ENCODE measurements at regions not wholly inside any gene's neighbourhood (a gene's known extent, or its start where the extent isn't known, plus 50 kb on each side); places are given as distances from the start of the nearest gene placed in this dataset.

DNA sequence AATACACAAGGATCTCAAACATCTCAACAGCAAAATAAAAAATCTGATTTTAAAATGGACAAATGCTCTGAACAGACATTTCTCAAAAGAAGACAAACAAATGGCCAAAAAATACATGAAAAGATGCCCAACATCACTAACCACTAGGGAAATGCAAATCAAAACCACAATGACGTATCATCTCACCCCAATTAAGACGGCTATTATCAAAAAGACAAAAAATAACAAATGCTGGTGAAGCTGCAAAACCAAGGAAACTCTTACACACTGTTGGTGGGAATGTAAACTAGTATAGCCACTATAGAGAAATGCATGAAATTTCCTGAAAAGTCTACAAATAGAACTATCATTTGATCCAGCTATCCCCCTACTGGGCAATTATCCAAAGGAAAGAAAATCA, 145.0 kb downstream of the BTG1 start:
- DNase-seq (ENCODE audit: low spot score): no peak

DNA sequence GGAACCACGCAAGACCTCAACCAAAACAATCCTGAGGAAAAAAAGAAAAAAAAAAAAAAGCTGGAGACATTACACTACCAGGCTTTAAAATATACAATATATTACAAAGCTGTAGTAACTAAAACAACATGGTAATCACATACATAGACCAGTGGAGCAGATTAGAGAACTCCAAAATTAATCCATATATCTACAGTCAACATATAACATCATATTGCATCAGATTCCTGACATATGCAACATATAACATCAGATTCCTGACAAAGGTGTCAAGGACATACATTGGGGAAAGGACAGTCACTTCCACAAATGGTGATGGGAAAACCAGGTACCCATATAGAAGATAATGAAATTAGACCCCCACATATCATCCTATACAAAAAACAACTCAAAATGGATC, 145.8 kb downstream of the BTG1 start:
- no peak for DNase-seq (ENCODE audit: low spot score)

DNA sequence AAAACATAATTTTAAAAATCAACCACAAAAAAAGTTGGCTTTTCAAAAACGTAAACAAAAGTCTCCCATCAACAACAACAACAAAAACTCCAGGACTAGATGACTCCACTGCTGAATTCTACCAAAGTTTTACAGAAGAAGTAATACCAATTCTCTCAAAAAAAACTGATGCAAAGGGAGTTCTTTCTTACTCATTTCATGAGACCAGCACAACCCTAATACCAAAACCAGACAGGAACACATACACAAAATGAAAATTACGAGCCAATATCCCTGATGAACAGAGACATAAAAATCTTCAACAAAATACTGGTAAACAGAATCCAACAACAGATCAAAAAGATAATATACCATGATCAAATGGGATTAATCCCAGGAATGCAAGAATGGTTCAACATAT, 147.3 kb downstream of the BTG1 start:
- DNase-seq (ENCODE audit: low spot score): no peak

DNA sequence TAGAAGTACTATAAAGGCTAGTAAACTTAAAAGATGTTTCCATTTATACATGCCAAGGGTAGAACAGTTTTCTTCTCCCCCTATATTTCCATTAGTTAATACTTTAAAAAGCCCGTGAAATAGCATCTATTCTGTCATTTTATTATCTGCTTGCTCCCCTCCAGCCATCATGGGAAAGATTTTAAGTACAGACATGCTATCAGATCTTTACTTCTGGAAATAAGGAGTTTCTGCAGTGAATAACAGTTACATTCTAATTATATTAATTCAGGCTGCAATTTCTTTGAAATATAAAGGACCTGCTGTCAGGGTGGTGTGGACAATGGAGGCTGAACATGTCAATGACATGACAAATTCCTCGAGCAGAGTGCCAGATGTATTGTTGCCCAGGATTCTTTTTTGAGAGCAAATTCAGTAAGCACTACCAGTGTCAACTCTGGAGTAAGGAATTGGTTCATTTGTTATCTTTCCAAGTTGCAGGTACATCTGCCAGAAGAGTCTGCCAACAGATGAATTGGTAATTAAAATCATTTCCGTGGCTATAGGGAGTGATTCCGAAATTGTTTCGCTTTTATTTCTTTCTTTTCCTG, 151.3 kb downstream of the BTG1 start:
- no peak for DNase-seq (ENCODE audit: low spot score)

DNA sequence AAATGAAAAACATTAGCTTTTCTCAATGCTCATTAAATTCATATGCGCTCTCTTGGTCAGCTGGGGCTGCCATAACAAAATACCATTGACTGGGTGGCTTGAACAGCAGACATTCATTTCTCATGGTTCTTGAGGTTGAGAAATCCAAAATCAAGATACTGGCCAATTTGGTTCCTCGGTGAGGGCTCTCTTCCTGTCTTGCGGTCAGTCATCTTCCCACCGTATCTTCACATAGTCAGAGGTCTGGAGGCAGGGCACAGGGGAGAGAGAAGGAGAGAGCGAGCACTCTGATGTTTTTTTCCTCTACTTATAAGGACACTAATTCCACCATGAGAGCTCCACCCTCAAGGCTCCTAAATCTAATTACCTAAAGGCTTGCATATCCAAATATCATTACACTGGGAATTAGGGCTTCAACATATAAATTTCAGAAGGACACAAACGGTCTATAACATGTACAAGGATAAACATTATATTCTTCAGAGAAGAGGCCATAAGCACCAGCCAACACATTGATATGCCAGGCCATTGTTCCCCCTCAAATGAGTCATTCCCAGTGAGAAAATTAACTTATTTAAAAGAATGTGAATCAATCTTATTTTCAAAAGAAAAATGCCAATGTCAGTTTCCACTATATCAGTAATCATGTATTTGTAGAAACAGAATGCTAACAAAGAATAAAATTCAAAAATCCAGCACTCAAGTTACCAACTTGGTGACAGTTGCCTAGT, 152.2 kb downstream of the BTG1 start:
- no peak for DNase-seq (ENCODE audit: low spot score)

DNA sequence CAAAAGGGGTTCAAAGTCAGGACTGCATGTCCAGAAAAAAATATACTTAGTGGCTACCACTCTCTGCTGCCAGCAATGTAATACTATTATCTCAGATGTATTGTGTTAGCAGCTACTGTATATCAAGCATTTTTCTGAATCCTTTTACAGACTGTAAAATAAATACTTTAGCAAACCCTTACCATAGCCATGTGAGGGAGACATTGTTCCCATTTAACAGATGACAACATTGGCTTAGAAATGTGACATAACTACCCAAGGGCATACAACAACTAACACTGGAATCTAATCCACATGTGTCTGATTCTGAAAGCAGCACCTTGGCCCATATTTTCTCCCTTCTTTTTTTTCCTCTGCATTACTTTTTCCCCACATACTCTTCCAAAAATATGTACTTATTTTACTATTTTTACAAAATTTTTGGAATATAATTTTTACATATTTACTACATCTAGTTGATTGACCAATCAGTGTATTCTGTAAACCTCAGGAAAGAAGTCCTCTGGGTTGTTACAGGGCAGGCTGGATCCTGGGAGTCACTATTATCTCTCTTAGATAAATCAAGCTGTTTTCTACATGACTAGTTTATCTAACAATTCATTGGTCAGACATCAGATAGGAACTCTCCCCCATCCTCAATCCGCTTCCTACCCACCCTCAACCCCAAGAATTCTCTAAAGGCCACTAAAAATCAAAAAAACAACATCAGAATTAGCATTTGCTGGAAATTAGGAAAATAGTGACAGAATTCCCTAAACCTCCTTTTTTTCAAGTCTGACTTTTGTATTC, 154.1 kb downstream of the BTG1 start:
- no peak for DNase-seq (ENCODE audit: low spot score)

DNA sequence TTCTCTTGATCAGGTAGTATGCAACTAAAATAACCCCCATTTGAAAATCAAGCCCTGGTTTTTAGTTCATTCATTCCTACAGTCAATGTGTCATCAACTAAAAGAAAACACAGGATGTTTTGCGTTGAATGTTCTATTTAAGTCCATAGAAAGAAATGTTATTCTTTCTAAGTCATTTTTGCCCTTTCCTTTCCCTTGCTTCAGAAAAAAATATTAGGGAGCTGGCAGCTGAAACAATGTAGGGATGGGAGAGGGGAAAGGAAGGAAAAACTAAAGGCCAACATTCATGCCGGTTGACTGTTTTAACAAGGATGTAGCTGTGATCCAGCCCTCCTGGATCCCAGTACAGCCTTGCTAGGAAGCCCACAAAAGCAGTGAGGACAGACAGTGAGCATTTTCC, 155.1 kb downstream of the BTG1 start:
- no peak for DNase-seq (ENCODE audit: low spot score)

DNA sequence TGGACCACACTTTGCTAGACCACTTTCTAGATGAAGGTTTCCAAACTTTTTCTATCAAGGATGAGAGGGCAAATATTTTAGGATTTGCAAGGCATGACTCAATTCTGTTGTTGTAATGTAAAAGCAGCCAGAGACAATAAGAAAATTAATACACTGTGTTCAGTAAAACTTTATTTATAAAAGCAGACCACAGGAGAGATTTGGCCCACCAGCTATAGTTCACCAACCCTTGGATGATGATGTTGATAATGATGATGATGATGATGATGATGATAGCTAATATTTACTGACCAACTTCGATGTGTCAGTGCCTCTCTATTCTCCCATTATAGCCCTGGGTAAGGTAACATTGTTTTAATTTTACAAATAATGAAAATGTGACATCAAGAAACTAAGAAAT, 156.5 kb downstream of the BTG1 start:
- no peak for DNase-seq (ENCODE audit: low spot score)

DNA sequence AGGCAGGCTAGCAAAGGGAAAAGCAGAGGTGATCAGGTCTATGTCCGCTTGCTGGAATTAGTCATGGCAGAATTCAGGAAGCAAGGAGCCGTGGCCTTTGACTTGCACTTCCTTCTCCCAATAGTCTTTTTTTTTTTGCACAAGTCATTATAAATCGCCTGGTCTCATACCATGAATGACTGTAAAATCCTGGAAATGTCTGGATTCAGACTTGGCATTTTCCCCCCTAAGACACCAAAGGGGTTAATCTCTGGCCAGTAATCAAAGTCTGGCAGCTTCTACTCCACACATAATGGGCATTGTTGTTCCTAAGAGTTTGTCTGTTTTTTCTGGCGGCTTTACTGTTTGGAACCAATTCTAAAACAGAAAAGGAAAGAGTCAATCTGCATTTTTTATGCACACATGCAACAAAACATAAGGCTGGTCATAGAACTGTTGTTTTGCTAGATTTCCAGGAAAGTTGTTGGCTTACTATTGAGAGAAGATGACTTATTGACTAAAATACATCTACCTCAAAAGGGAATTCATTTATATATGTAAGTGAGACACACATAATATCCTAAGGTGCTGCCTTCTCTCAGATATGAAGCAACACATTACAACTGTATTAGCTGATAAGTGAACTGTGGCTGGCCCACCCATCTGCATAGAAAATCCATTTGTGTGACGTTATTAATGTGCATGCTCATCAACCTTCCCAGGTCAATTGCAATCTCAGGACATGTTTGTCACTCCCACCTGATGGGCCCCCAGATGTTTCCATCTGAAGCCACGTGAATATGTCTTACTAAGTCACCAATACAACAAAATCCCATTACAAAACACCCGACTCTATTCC, 157.3 kb downstream of the BTG1 start:
- peak; percentile 25 for DNase-seq (ENCODE audit: low spot score)

DNA sequence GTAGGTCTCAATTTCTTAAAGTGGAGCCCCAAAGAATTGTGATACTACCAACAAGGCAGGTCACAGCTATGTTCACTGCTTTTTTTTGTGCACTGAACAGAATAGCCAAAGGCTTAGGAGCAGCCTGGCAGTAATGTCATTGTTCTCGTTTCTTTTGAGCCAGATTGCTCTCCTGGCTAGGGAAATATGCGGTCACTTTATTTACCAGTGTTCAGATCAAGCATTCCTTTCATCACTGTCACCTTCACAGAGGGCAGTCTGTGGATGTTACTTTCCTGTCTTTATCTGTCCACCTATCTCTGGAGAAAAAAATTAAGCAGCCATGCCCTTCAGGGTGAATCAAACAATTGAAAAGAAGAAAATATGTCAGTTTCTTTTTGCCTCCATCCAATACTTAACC, 159.6 kb downstream of the BTG1 start:
- DNase-seq (ENCODE audit: low spot score): peak; percentile 71

DNA sequence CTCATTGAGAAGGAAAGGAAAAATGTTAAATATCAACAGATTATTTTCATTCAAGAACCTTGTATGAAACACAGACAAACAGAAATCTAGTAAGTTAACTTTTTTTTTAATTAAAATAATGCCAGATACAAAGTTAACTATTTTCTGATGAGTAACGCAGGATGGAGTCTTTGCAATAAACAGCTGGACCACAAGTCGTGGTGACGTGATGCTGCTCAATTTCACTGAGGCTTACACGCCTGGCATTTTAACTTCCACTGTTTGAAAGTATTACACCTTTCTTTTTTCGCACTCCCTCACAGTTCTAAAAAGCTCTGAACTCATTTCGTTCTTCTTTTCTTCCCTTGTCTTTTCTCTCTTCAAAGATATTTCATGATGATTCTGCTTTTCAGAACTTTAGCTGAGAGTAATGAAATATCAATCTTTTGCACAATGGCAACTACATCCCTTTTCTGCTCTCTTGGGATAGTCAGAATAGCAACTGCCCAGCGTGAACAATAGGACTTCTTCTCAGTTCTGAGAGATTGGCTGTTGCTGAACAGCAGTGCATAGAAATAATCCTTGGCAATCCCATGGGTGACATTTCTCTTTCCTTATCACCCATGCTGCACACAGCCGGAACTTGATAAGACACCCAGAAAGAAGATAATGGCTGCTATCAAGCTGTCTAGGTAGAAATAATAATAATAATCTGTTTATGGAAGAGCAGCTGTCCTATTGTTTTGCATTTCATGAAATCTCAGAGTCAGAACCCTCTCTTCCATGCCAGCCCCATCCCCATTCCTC, 160.5 kb downstream of the BTG1 start:
- no peak for DNase-seq (ENCODE audit: low spot score)

DNA sequence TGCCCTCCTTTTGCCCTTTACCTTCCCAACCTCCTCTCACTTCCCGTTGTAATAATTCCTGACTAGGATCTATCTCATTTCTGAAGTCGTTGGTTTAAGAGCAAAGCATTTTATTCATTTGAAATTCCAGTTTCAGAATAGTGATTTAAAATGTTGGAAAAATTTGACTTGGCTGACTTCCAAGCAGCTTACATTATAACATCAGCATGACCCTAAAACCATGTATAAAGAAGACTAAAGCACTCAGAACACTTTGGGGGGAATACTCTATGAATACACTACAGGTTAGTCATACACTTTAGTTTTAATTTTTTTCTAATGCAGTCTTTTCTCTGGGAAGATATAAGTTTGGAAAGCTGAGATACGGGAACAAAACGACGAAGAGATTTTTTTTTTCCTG, 161.1 kb downstream of the BTG1 start:
- peak; percentile 5 for DNase-seq (ENCODE audit: low spot score)

DNA sequence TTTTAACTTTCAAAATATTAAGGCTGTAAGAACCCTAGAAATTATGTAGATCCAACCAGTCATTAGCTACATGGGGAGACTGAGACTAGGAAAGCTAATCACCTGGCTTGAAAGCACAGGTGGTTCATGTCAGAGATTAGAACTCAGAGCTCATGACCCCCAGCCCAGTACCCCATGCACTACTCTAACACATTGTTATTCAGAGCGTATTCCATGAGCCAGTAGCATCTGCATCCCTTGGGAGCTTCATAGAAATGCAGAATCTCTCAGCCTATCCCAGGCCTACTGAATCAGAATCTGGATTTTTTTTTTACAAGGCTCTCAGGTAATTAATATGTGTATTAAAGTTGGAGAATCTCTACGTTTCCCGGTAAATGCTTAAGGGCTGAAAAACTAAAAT, 161.7 kb downstream of the BTG1 start:
- DNase-seq (ENCODE audit: low spot score): no peak

DNA sequence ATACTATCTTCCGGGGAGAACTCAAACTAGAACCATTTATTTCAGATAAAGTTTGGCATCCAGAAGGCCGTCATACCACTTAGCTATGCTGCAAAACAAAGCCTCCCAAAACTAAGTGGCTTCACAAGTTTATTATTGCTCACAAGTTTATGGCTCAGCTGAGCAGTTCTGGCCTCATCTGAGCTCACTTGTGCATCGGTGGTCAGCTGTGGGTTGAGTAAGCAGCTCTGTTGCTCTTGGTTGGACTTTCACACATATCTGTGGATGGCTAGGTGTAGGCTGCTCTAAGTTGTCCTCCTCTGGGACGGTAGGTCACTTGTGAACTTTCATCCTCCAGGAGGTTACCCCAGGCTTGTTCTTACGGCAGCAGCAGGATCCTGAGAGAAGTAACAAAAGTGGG, 162.7 kb downstream of the BTG1 start:
- DNase-seq (ENCODE audit: low spot score): no peak

DNA sequence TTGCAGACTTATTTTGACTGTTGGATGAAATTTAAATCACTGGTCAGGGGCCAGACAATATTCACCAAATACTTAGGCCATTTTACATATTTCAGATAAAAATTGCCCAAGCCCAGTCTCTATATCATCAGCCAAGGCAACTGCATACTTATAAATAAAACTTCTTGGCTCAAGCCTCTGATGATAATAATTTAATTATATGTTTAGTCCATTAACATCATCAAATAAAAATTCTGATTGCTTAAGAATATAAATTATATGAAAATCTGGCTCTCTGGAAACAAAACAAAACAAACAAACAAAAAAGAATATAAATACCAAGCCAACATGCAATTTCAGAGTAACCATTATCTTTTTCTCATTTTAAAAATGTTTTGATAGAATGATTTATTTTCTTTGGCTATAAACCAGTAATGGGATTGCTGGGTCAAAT, 165.2 kb downstream of the BTG1 start:
- no peak for DNase-seq (ENCODE audit: low spot score)

DNA sequence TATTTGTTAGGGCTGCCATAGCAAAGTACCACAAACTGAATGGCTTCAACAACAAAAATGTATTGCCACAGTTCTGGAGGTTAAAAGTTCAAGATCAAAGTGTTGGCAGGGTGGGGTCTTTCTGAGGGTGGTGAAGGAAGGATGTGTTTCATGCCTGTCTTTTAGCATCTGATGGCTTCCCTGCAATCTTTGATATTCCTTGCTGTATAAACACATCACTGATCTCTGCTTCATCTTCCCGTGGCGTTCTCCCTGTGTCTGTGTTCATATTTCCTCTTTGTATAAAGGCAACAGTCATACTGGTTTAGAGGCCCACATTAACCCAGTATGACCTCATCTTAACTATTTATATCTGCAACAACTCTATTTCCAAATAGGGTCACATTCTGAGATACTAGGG, 167.5 kb downstream of the BTG1 start:
- DNase-seq (ENCODE audit: low spot score): no peak

DNA sequence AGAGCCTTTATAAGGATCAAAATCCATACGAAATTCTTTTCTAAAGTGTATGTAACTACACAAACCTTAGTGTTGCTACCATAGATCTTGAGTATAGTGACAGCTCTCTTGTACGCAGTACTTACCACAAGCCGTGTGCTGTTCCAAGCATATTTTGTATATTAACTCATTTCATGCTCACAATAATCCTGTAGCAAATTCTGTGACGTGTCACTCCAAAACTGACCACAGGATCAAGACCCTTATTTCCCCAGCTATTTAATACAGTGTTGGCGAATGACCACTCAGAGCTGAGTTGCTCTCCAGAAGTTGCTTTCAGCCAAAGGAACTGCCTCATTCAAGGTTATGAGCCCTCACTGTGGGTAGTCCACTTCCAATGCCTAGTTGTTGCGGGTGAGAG, 169.8 kb downstream of the BTG1 start:
- no peak for DNase-seq (ENCODE audit: low spot score)

DNA sequence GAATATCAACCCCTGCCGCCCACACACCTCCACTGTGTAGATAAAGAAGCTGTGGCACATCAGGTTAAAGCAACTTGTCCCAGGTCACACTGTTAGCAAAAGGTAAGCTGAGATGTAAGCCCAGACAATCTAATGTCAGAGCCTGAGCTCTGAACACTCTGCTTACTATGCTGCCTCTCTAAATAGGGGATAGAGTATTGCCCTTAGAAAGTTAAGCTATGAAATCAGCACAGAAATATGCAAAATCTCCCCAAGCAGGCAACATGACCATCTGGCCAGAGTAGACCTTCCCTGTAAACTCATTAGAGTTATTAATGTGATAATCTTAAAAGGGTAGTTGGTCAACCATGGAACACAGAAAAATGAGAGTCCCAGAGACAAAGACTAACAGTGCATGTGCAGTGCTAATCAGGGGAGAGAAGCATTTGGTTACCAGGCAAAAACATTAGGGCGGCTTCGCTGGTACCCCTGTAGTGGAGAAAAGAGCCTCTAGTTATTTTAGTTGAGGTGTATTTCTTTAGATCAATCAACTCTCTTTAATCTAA, 171.0 kb downstream of the BTG1 start:
- no peak for DNase-seq (ENCODE audit: low spot score)

DNA sequence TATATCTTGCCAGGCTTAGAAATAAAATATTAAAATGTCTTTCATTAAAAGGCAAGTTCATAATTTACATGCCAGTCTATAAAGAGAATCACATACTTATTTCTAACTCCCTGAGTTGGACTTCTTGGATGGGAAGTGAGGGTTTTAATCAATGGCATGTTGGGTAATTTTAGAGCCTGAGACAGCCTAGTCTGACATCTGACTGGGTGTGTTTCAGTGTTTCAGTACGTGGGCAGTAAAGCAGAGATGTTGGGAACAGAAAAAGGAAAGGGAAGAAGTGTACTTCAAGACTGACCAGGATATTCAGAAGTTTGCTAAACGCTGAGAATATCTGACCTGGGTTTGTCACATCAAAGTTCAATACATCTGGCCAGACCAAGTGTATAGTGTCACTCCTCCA, 171.8 kb downstream of the BTG1 start:
- DNase-seq (ENCODE audit: low spot score): no peak

DNA sequence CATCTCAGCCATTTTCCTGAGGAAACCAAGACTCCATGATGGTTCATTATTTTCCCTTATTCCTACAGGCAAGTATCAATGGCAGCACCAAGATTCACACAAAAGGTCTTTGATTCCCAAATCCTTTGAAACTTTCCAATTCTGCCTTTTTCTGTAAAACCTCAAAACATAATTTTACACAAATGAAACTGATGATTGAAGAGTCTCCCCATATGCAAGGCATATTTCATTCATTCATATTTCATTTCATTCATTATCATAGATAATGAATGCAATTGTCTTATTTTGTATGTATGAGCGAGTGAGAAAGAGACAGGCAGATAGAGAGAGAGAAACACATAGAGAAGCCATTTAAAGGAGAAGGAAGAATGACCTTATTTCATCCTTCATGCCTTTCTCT, 172.8 kb downstream of the BTG1 start:
- DNase-seq (ENCODE audit: low spot score): no peak

DNA sequence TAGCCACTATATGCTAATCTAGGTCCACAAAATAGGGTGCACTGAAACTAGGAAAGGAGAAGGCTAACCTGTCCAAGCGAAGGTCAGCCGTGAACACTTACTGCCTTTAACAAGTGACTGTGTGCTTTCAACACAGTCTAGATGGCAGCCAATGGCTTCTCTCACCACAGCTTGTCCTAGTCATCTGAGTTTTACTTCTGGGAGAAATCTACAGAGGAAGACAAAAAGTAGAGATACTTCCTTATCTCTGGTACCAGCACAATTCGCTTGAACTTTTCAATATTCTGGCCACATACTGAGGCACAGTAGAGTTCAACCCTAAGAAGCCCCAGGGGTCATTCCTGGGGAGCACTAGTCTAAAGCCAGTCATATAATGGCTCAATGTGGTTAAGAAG, 176.9 kb downstream of the BTG1 start:
- no peak for DNase-seq (ENCODE audit: low spot score)
